ENCODE measurements at regions not wholly inside any gene's neighbourhood (a gene's known extent, or its start where the extent isn't known, plus 50 kb on each side); places are given as distances from the start of the nearest gene placed in this dataset.

DNA sequence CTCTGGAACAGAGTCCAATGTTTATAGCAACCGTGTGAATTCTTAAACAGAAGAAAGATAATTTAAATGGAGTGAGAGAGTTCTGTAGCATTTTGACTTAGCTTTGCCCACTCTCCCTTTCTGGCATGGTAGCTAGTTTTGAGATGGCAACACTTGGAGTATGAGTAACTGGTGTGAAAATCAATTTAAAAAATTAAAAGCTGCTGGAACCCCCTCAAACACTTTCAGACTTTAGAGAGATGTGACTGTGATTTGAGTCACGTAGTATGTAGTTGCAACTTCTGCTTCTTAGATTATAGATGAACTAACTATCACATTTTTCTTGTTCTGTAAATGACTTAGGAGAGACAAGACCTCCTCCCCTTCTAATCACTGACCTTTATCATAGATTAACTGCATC, 2309.5 kb upstream of the C9orf72 start:
- TF ChIP-seq ZNF274 (IDR thresholded peaks at IDR 0.05; ENCODE audit: low read depth, low read length) (no peak), YY1 (IDR thresholded peaks at IDR 0.05; ENCODE audit: insufficient read depth, insufficient read length) (no peak), SUZ12 (IDR thresholded peaks at IDR 0.05; ENCODE audit: extremely low read depth, insufficient read depth, insufficient read length) (no peak)

Measured in NT2/D1 (cell line).